Type B pancreatic cell (in vitro differentiated cells): ENCODE measurements at regions not wholly inside any gene's neighbourhood (a gene's known extent, or its start where the extent isn't known, plus 50 kb on each side); places are given as distances from the start of the nearest gene placed in this dataset.
A peak's percentile ranks its signal among the peaks of the same experiment; 100 is the strongest.

ENCODE experiments used
- DNase-seq: peaks from one replicate; pipeline ENCODE4 v3.0.0; 2021; ENCODE audit warnings: mixed read lengths; ENCODE audit not compliant: unreplicated experiment; ENCODE audit errors: extremely low spot score
- H3K27ac Mint-ChIP-seq: 2 replicates; pipeline ENCODE4 v1.8.0; 2021; ENCODE audit warnings: mild to moderate bottlenecking, mixed read lengths
- H3K27me3 Mint-ChIP-seq: 2 replicates; pipeline ENCODE4 v1.8.0; 2021; ENCODE audit warnings: mixed read lengths
- H3K36me3 Mint-ChIP-seq: 2 replicates; pipeline ENCODE4 v1.8.0; 2021; ENCODE audit warnings: mixed read lengths
- H3K4me1 Mint-ChIP-seq: one replicate; pipeline ENCODE4 v1.8.0; 2021; ENCODE audit warnings: mixed read lengths; ENCODE audit not compliant: unreplicated experiment
- H3K4me3 Mint-ChIP-seq: 2 replicates; pipeline ENCODE4 v1.8.0; 2021; ENCODE audit warnings: mild to moderate bottlenecking, mixed read lengths
- H3K9me3 Mint-ChIP-seq: 2 replicates; pipeline ENCODE4 v1.8.0; 2021; ENCODE audit warnings: mixed read lengths
- TF ChIP-seq, protein P1 (sequence below): fragments of 200-600 bp; sonication (generic); conservative IDR thresholded peaks from 2 replicates; pipeline ENCODE4 v1.5.0; 2021; ENCODE audit warnings: antibody characterized with exemption, mild to moderate bottlenecking

- TF ChIP-seq, protein P1, sequence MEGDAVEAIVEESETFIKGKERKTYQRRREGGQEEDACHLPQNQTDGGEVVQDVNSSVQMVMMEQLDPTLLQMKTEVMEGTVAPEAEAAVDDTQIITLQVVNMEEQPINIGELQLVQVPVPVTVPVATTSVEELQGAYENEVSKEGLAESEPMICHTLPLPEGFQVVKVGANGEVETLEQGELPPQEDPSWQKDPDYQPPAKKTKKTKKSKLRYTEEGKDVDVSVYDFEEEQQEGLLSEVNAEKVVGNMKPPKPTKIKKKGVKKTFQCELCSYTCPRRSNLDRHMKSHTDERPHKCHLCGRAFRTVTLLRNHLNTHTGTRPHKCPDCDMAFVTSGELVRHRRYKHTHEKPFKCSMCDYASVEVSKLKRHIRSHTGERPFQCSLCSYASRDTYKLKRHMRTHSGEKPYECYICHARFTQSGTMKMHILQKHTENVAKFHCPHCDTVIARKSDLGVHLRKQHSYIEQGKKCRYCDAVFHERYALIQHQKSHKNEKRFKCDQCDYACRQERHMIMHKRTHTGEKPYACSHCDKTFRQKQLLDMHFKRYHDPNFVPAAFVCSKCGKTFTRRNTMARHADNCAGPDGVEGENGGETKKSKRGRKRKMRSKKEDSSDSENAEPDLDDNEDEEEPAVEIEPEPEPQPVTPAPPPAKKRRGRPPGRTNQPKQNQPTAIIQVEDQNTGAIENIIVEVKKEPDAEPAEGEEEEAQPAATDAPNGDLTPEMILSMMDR = no peak
These were observed 317.5 kb downstream of the BCL11B start for GRCh38 chr14:98954349-98955000.

GRCh38 chr14:98955036-98955740 lies 316.8 kb downstream of the BCL11B start:
- Mint-ChIP-seq H3K9me3 (no peaks in the 10 kb centered on the region), H3K4me3 (no peak overlapping the region), H3K4me1 (peaks cover 8% of the 10 kb centered on the region), H3K36me3 (no peaks in the 10 kb centered on the region), H3K27ac (no peak overlapping the region), H3K27me3 (peaks cover 7% of the 10 kb centered on the region)
- TF ChIP-seq, protein P1 = no peak
- DNase-seq = no peak

More at GRCh38 chr14:98954349-98955000, 317.5 kb downstream of the BCL11B start:
- H3K36me3 Mint-ChIP-seq = no peaks in the 10 kb centered on the region
- no peak overlapping the region for H3K4me3 Mint-ChIP-seq
- no peak overlapping the region for H3K27ac Mint-ChIP-seq
- H3K4me1 Mint-ChIP-seq = peaks cover 3% of the 10 kb centered on the region
- peak; percentile 15 for DNase-seq
- H3K9me3 Mint-ChIP-seq = no peaks in the 10 kb centered on the region
- peaks cover 7% of the 10 kb centered on the region for H3K27me3 Mint-ChIP-seq

DNA sequence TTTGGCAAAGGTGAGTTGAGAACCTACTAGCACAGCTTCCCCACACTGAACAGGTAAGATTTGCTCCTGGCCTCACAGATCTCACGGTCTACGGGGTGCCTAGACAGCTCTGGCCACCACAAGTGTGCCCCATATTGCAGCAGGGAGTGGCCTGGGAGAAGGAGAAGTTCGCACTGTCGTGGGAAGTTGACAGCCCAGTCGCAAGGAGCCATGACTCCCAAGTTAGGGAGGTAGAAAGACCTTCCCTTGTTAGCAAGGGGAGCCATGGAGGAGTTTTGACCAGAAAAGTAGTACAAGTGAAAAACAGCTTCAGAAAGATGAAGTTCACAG lies 316.3 kb downstream of the BCL11B start:
- DNase-seq = no peak
- Mint-ChIP-seq H3K4me1 (peaks cover 8% of the 10 kb centered on the region), H3K9me3 (no peaks in the 10 kb centered on the region)

DNA sequence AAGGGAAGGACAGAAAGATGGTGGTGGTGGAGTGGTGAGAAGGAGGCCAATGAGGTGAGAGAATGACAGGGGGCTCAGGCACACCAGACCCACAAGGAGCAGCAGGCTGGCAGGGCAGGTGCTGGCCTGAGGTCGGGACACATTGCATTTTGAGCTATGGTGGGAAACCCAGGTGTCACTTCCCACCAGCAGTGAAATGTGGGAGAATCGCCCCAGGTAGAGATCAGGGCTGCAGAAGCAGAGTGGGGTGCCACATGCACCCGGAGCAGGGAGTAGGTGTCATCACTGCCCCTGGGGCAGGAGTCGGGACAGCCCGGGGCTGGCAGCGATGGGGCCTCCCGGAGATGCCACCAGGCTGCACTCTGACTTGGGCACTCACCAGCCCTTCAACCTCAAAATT lies 315.8 kb downstream of the BCL11B start:
- peaks cover 7% of the 10 kb centered on the region for H3K27me3 Mint-ChIP-seq
- TF ChIP-seq, protein P1 = no peak
- H3K36me3 Mint-ChIP-seq = no peaks in the 10 kb centered on the region
- peak; percentile 58 for DNase-seq
- peak overlapping the region; percentile 2 for H3K27ac Mint-ChIP-seq
- no peaks in the 10 kb centered on the region for H3K9me3 Mint-ChIP-seq
- H3K4me1 Mint-ChIP-seq = peaks cover 8% of the 10 kb centered on the region
- no peak overlapping the region for H3K4me3 Mint-ChIP-seq

More for the DNA sequence above, 316.3 kb downstream of the BCL11B start:
- Mint-ChIP-seq H3K4me3 (no peak overlapping the region), H3K36me3 (no peaks in the 10 kb centered on the region), H3K27ac (peak overlapping the region; percentile 2), H3K27me3 (peaks cover 7% of the 10 kb centered on the region)
- TF ChIP-seq, protein P1 = no peak

DNA sequence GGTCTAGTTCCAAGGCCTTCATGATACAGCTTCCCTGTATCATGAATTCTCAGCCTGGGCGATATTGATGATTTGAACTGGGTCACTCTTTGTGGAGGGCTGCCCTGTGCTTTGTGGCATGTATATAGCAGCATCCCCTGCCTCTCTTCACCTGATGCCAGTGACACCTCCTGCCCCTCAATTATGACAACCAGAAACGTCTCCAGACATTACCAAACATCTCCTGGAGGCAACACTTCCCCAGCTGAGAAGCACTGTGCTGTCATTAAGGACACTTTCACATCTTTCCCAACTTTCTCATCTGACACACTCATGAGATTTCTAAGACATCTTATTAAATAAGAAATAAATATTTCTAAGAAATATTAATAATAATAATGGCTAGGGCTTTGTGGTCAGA lies 315.3 kb downstream of the BCL11B start:
- Mint-ChIP-seq H3K27me3 (peaks cover 7% of the 10 kb centered on the region), H3K36me3 (no peaks in the 10 kb centered on the region), H3K27ac (no peak overlapping the region)

More for the DNA sequence above, 315.3 kb downstream of the BCL11B start:
- DNase-seq = no peak
- Mint-ChIP-seq H3K4me1 (peaks cover 8% of the 10 kb centered on the region), H3K4me3 (no peak overlapping the region), H3K9me3 (no peaks in the 10 kb centered on the region)
- TF ChIP-seq, protein P1 = no peak
